NCI-H748 (cell line): ENCODE measurements at regions not wholly inside any gene's neighbourhood (a gene's known extent, or its start where the extent isn't known, plus 50 kb on each side); places are given as distances from the start of the nearest gene placed in this dataset.

Experiments used
- DNase-seq: peaks from one replicate; lab custom pipeline; 2025; ENCODE audit not compliant: unreplicated experiment; lab: John Stamatoyannopoulos, UW

- peak; percentile 26 for DNase-seq
Observed at GRCh38 chr14:97414718-97415098, 617.5 kb downstream of the VRK1 start.

GRCh38 chr14:97415907-97416306, 618.7 kb downstream of the VRK1 start:
- DNase-seq: no peak

- no peak for DNase-seq
Observed at GRCh38 chr14:97416550-97416949, 619.4 kb downstream of the VRK1 start.

GRCh38 chr14:97417331-97417730, 620.1 kb downstream of the VRK1 start:
- DNase-seq: no peak

- DNase-seq: no peak
Observed at GRCh38 chr14:97420211-97420610, 623.0 kb downstream of the VRK1 start.

- no peak for DNase-seq
Observed at GRCh38 chr14:97426776-97427175, 629.6 kb downstream of the VRK1 start.

GRCh38 chr14:97428808-97429440, 631.7 kb downstream of the VRK1 start:
- no peak for DNase-seq

GRCh38 chr14:97432586-97432985, 635.4 kb downstream of the VRK1 start:
- DNase-seq: no peak

- no peak for DNase-seq
Observed at GRCh38 chr14:97441740-97442362, 644.7 kb downstream of the VRK1 start.

- no peak for DNase-seq
Observed at GRCh38 chr14:97442363-97442762, 645.2 kb downstream of the VRK1 start.

GRCh38 chr14:97443412-97443811, 646.2 kb downstream of the VRK1 start:
- no peak for DNase-seq

GRCh38 chr14:97444248-97444647, 647.1 kb downstream of the VRK1 start:
- DNase-seq: no peak

GRCh38 chr14:97445367-97445766, 648.2 kb downstream of the VRK1 start:
- no peak for DNase-seq

- DNase-seq: no peak
Observed at GRCh38 chr14:97446087-97446486, 648.9 kb downstream of the VRK1 start.

GRCh38 chr14:97452314-97452713, 655.1 kb downstream of the VRK1 start:
- DNase-seq: no peak

GRCh38 chr14:97453991-97454390, 656.8 kb downstream of the VRK1 start:
- DNase-seq: no peak

- DNase-seq: no peak
Observed at GRCh38 chr14:97456462-97456861, 659.3 kb downstream of the VRK1 start.

GRCh38 chr14:97456958-97457357, 659.8 kb downstream of the VRK1 start:
- DNase-seq: no peak

- DNase-seq: no peak
Observed at GRCh38 chr14:97457575-97458085, 660.4 kb downstream of the VRK1 start.

- no peak for DNase-seq
Observed at GRCh38 chr14:97458255-97458654, 661.1 kb downstream of the VRK1 start.

GRCh38 chr14:97458661-97459579, 661.7 kb downstream of the VRK1 start:
- DNase-seq: peak; percentile 86

- no peak for DNase-seq
Observed at GRCh38 chr14:97462081-97462480, 664.9 kb downstream of the VRK1 start.
